H9 (cell line): ENCODE measurements at regions not wholly inside any gene's neighbourhood (a gene's known extent, or its start where the extent isn't known, plus 50 kb on each side); places are given as distances from the start of the nearest gene placed in this dataset.

Experiments
- DNase-seq: peaks from one replicate; pipeline ENCODE4 v3.0.0-alpha.2; 2017
- H2AFZ ChIP-seq: one replicate; pipeline ENCODE4 v1.6.1; 2013; ENCODE audit warnings: mild to moderate bottlenecking, low read length, control low read depth, moderate library complexity
- H2AK5ac ChIP-seq: 2 replicates; pipeline ENCODE4 v1.6.1; 2013; ENCODE audit warnings: low read length, control low read depth, mixed read lengths; ENCODE audit not compliant: insufficient read length
- H2BK120ac ChIP-seq: one replicate; pipeline ENCODE4 v1.6.1; 2013; ENCODE audit warnings: low read depth, mild to moderate bottlenecking, low read length, control low read depth, inconsistent platforms; ENCODE audit not compliant: poor library complexity, severe bottlenecking
- H2BK12ac ChIP-seq: 2 replicates; pipeline ENCODE4 v1.6.1; 2013; ENCODE audit warnings: low read length, control low read depth, mixed read lengths, low read depth; ENCODE audit not compliant: insufficient read length
- H2BK15ac ChIP-seq: 2 replicates; pipeline ENCODE4 v1.6.1; 2013; ENCODE audit warnings: low read depth, low read length, control low read depth
- H2BK20ac ChIP-seq: one replicate; pipeline ENCODE4 v1.6.1; 2013; ENCODE audit warnings: low read depth, mild to moderate bottlenecking, low read length, control low read depth, inconsistent platforms; ENCODE audit not compliant: poor library complexity, severe bottlenecking
- H2BK5ac ChIP-seq: 2 replicates; pipeline ENCODE4 v1.6.1; 2013; ENCODE audit warnings: low read length, control low read depth, mixed read lengths; ENCODE audit not compliant: insufficient read length
- H3K14ac ChIP-seq: 2 replicates; pipeline ENCODE4 v1.6.1; 2013; ENCODE audit warnings: low read length, control low read depth; ENCODE audit not compliant: insufficient read depth
- H3K18ac ChIP-seq: 2 replicates; pipeline ENCODE4 v1.6.1; 2013; ENCODE audit warnings: low read depth, mild to moderate bottlenecking, mixed read lengths, low read length, control low read depth; ENCODE audit not compliant: insufficient read length
- H3K23ac ChIP-seq: 2 replicates; pipeline ENCODE4 v1.6.1; 2013; ENCODE audit warnings: low read length, control low read depth, mixed read lengths, low read depth; ENCODE audit not compliant: insufficient read length
- H3K23me2 ChIP-seq: 2 replicates; pipeline ENCODE4 v1.6.1; 2013; ENCODE audit warnings: low read depth, mild to moderate bottlenecking, mixed read lengths, low read length, control low read depth; ENCODE audit not compliant: insufficient read length, poor library complexity, severe bottlenecking
- H3K27ac ChIP-seq: 2 replicates; pipeline ENCODE4 v1.5.1; 2013; ENCODE audit warnings: low read length, control low read depth, mixed read lengths, low read depth; ENCODE audit not compliant: insufficient read length
- H3K27me3 ChIP-seq: 2 replicates; pipeline ENCODE4 v1.6.1; 2013; ENCODE audit warnings: low read length, control low read depth, inconsistent platforms; ENCODE audit not compliant: insufficient read depth
- H3K4ac ChIP-seq: 2 replicates; pipeline ENCODE4 v1.6.1; 2013; ENCODE audit warnings: low read depth, mild to moderate bottlenecking, control low read depth, inconsistent platforms, low read length, moderate library complexity
- H3K4me1 ChIP-seq: 2 replicates; pipeline ENCODE4 v1.6.1; 2013; ENCODE audit warnings: low read length, control low read depth, inconsistent platforms; ENCODE audit not compliant: insufficient read depth
- H3K4me2 ChIP-seq: 2 replicates; pipeline ENCODE4 v1.6.1; 2013; ENCODE audit warnings: low read length, control low read depth, mixed read lengths; ENCODE audit not compliant: insufficient read length, insufficient read depth
- H3K56ac ChIP-seq: 2 replicates; pipeline ENCODE4 v1.6.1; 2013; ENCODE audit warnings: low read depth, mild to moderate bottlenecking, mixed read lengths, low read length, control low read depth; ENCODE audit not compliant: insufficient read length
- H3K79me1 ChIP-seq: 2 replicates; pipeline ENCODE4 v1.6.1; 2013; ENCODE audit warnings: low read depth, mild to moderate bottlenecking, moderate library complexity, low read length, control low read depth, inconsistent platforms; ENCODE audit not compliant: insufficient read depth, poor library complexity, severe bottlenecking
- H3K79me2 ChIP-seq: 2 replicates; pipeline ENCODE4 v1.6.1; 2013; ENCODE audit warnings: low read length, control low read depth, inconsistent platforms; ENCODE audit not compliant: insufficient read depth
- H3K9ac ChIP-seq: 2 replicates; pipeline ENCODE4 v1.6.1; 2013; ENCODE audit warnings: low read length, control low read depth, mixed read lengths; ENCODE audit not compliant: insufficient read length; ENCODE audit errors: extremely low read depth
- H3K9me3 ChIP-seq: one replicate; pipeline ENCODE4 v1.6.1; 2013; ENCODE audit warnings: low read depth, low read length, inconsistent platforms; ENCODE audit not compliant: control insufficient read depth
- H3T11ph ChIP-seq: one replicate; pipeline ENCODE4 v1.6.1; 2013; ENCODE audit warnings: mild to moderate bottlenecking, low read length, control low read depth, inconsistent platforms
- H4K20me1 ChIP-seq: one replicate; pipeline ENCODE4 v1.6.1; 2013; ENCODE audit not compliant: control insufficient read depth, insufficient read length, insufficient read depth
- H4K5ac ChIP-seq: 2 replicates; pipeline ENCODE4 v1.6.1; 2013; ENCODE audit warnings: low read depth, mild to moderate bottlenecking, mixed read lengths, low read length, control low read depth; ENCODE audit not compliant: insufficient read length
- H4K8ac ChIP-seq: replicated peaks from 2 replicates; pipeline ENCODE4 v1.6.1; 2013; ENCODE audit warnings: low read length, control low read depth, mixed read lengths, low read depth; ENCODE audit not compliant: insufficient read length
- H4K91ac ChIP-seq: 2 replicates; pipeline ENCODE4 v1.6.1; 2013; ENCODE audit warnings: low read depth, mild to moderate bottlenecking, moderate library complexity, mixed read lengths, low read length, control low read depth; ENCODE audit not compliant: insufficient read length
- H3K27ac Mint-ChIP-seq, 3 experiments: 2 replicates in 2 of 3; 3 replicates in 1 of 3; pipeline ENCODE4 v1.8.0; 2020 to 2021; ENCODE audit warnings: mixed read lengths in 3 of 3, mild to moderate bottlenecking in 1 of 3, moderate library complexity in 1 of 3
- H3K27me3 Mint-ChIP-seq: 2 replicates; pipeline ENCODE4 v1.8.0; 2021; ENCODE audit warnings: low read depth, mild to moderate bottlenecking, moderate library complexity, mixed read lengths
- H3K36me3 Mint-ChIP-seq, 3 experiments: 2 replicates in 2 of 3; 3 replicates in 1 of 3; pipeline ENCODE4 v1.8.0; 2020 to 2021; ENCODE audit warnings: low read depth in 3 of 3, mixed read lengths in 3 of 3; ENCODE audit not compliant: insufficient read depth in 1 of 3
- H3K4me1 Mint-ChIP-seq, 2 experiments: 2 replicates each; pipeline ENCODE4 v1.8.0; 2020; ENCODE audit warnings: mixed read lengths in 2 of 2
- H3K4me3 Mint-ChIP-seq, 2 experiments: 2 replicates in 1 of 2; 3 replicates in 1 of 2; pipeline ENCODE4 v1.8.0; 2020 to 2021; ENCODE audit warnings: mild to moderate bottlenecking in 2 of 2, mixed read lengths in 2 of 2, moderate library complexity in 1 of 2
- H3K9me3 Mint-ChIP-seq, 2 experiments: 2 replicates in 1 of 2; 3 replicates in 1 of 2; pipeline ENCODE4 v1.8.0; 2020; ENCODE audit warnings: mild to moderate bottlenecking in 2 of 2, mixed read lengths in 2 of 2, moderate library complexity in 1 of 2
- CTCF ChIP-seq: fragments of 200-600 bp; sonication (generic); conservative IDR thresholded peaks from 3 replicates; pipeline ENCODE4 v1.8.0; 2021; ENCODE audit warnings: antibody characterized with exemption, mild to moderate bottlenecking
- WGBS: extraction: QIAGEN DNeasy Blood & Tissue Kit; methylation state at CpG from one replicate; pipeline ENCODE4 v1.1.7; 2013; ENCODE audit warnings: missing lambda C conversion rate, low lambda C conversion rate, mixed read lengths; ENCODE audit not compliant: insufficient read length; ENCODE audit errors: extremely low coverage; 5-methylcytosine and 5-hydroxymethylcytosine counted together

- Histone ChIP-seq H4K5ac (no peak overlapping the region), H3K79me1 (no peaks in the 10 kb centered on the region), H3K9ac (no peak overlapping the region), H2BK120ac (no peak overlapping the region), H3K14ac (no peak overlapping the region), H3K9me3 (no peaks in the 10 kb centered on the region), H2BK12ac (no peak overlapping the region), H2AFZ (no peak overlapping the region), H3K27me3 (no peaks in the 10 kb centered on the region), H3K23ac (no peak overlapping the region), H2BK15ac (no peak overlapping the region), H3T11ph (no peak overlapping the region), H2AK5ac (no peak overlapping the region), H3K4me1 (no peaks in the 10 kb centered on the region), H2BK5ac (no peak overlapping the region), H2BK20ac (no peak overlapping the region), H4K8ac (no peak overlapping the region), H3K79me2 (no peaks in the 10 kb centered on the region), H4K20me1 (no peaks in the 10 kb centered on the region), H3K4me2 (no peak overlapping the region), H4K91ac (no peak overlapping the region), H3K18ac (no peak overlapping the region), H3K56ac (no peak overlapping the region), H3K4ac (no peak overlapping the region), H3K23me2 (no peaks in the 10 kb centered on the region), H3K27ac (no peak overlapping the region)
- Mint-ChIP-seq H3K27me3 (peaks cover 29% of the 10 kb centered on the region), H3K9me3 (peaks cover 8 to 18% of the 10 kb centered on the region in 2 experiments; a peak in 4 of 5 replicates), H3K27ac (no peak overlapping the region), H3K36me3 (peaks cover 0 to 3% (median 3%) of the 10 kb centered on the region in 3 experiments; a peak in 3 of 7 replicates), H3K4me3 (no peak overlapping the region), H3K4me1 (peaks cover 0 to 10% of the 10 kb centered on the region in 2 experiments; a peak in 2 of 4 replicates)
- no CpG with 5 or more reads among the region's 3 CpGs for WGBS
- no peak for DNase-seq
- TF ChIP-seq CTCF, result no peak
These were observed 190.2 kb downstream of the TFCP2L1 start for GRCh38 chr2:121094845-121095244.
